H4 (cell line): ENCODE measurements at regions not wholly inside any gene's neighbourhood (a gene's known extent, or its start where the extent isn't known, plus 50 kb on each side); places are given as distances from the start of the nearest gene placed in this dataset.
A peak's percentile ranks its signal among the peaks of the same experiment; 100 is the strongest.

ENCODE experiments used
- DNase-seq: peaks from one replicate; pipeline ENCODE4 v3.0.0-alpha.2; 2015; ENCODE audit warnings: low spot score

GRCh38 chr15:66931768-66932633, 133.4 kb upstream of the SMAD3 start:
- DNase-seq, result peak; percentile 59

- no peak for DNase-seq
Measured at GRCh38 chr15:66932634-66933024, 132.8 kb upstream of the SMAD3 start.

GRCh38 chr15:66933932-66934867, 131.2 kb upstream of the SMAD3 start:
- no peak for DNase-seq

- no peak for DNase-seq
Measured at GRCh38 chr15:66934868-66935520, 130.4 kb upstream of the SMAD3 start.

- no peak for DNase-seq
Measured at GRCh38 chr15:66935688-66936087, 129.7 kb upstream of the SMAD3 start.

- DNase-seq, result no peak
Measured at GRCh38 chr15:66936109-66936860, 129.1 kb upstream of the SMAD3 start.

- no peak for DNase-seq
Measured at GRCh38 chr15:66936861-66937582, 128.4 kb upstream of the SMAD3 start.

GRCh38 chr15:66937588-66937987, 127.8 kb upstream of the SMAD3 start:
- no peak for DNase-seq

GRCh38 chr15:66938114-66938830, 127.1 kb upstream of the SMAD3 start:
- no peak for DNase-seq

- DNase-seq, result no peak
Measured at GRCh38 chr15:66939016-66939415, 126.4 kb upstream of the SMAD3 start.

GRCh38 chr15:66939451-66940023, 125.9 kb upstream of the SMAD3 start:
- no peak for DNase-seq

- no peak for DNase-seq
Measured at GRCh38 chr15:66940368-66940767, 125.0 kb upstream of the SMAD3 start.

- DNase-seq, result no peak
Measured at GRCh38 chr15:66941108-66941711, 124.2 kb upstream of the SMAD3 start.

GRCh38 chr15:66941791-66942190, 123.6 kb upstream of the SMAD3 start:
- no peak for DNase-seq

GRCh38 chr15:66942649-66943390, 122.6 kb upstream of the SMAD3 start:
- DNase-seq, result no peak

GRCh38 chr15:66943456-66944095, 121.8 kb upstream of the SMAD3 start:
- DNase-seq, result no peak

- DNase-seq, result no peak
Measured at GRCh38 chr15:66944121-66944520, 121.3 kb upstream of the SMAD3 start.

- no peak for DNase-seq
Measured at GRCh38 chr15:66945286-66945685, 120.1 kb upstream of the SMAD3 start.
